IMR-90 (cell line): ENCODE measurements at regions not wholly inside any gene's neighbourhood (a gene's known extent, or its start where the extent isn't known, plus 50 kb on each side); places are given as distances from the start of the nearest gene placed in this dataset.

Source experiments
- ATAC-seq: fragments of 200-7000 bp; cut with Tn5 transposase; 2 replicates; pipeline ENCODE4 v1.9.1; 2020; ENCODE audit warnings: low read depth, mild to moderate bottlenecking, moderate library complexity
- BruUV-seq: library from RNA; stranded (reverse); fragments of 400-500 nt; replicated peaks from 2 replicates; lab custom pipeline; 2021; lab: Mats Ljungman, UMichigan
- CTCF ChIA-PET: fragments of 300-600 bp; formaldehyde crosslinking; extraction: SDS; loops from one replicate; lab custom pipeline; 2021; ENCODE audit warnings: antibody characterized with exemption; lab: Yijun Ruan, JAX
- POLR2A ChIA-PET: fragments of 300-600 bp; sonication (Branson Sonifier 250); formaldehyde crosslinking; loops from one replicate; lab custom pipeline; 2022; ENCODE audit warnings: antibody characterized with exemption; ENCODE audit not compliant: unreplicated experiment; lab: Charles Lee
- DNase-seq: peaks from one replicate; pipeline ENCODE4 v3.0.0; 2013
- H2AFZ ChIP-seq: replicated peaks from 2 replicates; pipeline ENCODE3; 2013; ENCODE audit warnings: low read length, mild to moderate bottlenecking; ENCODE audit not compliant: poor library complexity
- H2AK5ac ChIP-seq: 2 replicates; pipeline ENCODE4 v1.6.1; 2013; ENCODE audit warnings: low read depth, low read length, inconsistent platforms
- H2AK9ac ChIP-seq: replicated peaks from 2 replicates; pipeline ENCODE3; 2013; ENCODE audit warnings: mild to moderate bottlenecking, low read depth, low read length, moderate library complexity; ENCODE audit not compliant: poor library complexity
- H2BK120ac ChIP-seq: 2 replicates; pipeline ENCODE4 v1.6.1; 2013; ENCODE audit warnings: low read depth, low read length, inconsistent platforms
- H2BK15ac ChIP-seq: 3 replicates; pipeline ENCODE4 v1.6.1; 2013; ENCODE audit warnings: low read depth, low read length, inconsistent platforms
- H2BK20ac ChIP-seq: 2 replicates; pipeline ENCODE4 v1.6.1; 2013; ENCODE audit warnings: low read depth, mild to moderate bottlenecking, inconsistent platforms, low read length, moderate library complexity
- H2BK5ac ChIP-seq: 2 replicates; pipeline ENCODE4 v1.6.1; 2013; ENCODE audit warnings: mild to moderate bottlenecking, low read depth, low read length, inconsistent platforms; ENCODE audit not compliant: poor library complexity, severe bottlenecking
- H3K14ac ChIP-seq: replicated peaks from 2 replicates; pipeline ENCODE4 v1.6.1; 2013; ENCODE audit warnings: low read depth, low read length, inconsistent platforms
- H3K18ac ChIP-seq: 2 replicates; pipeline ENCODE4 v1.6.1; 2013; ENCODE audit warnings: low read depth, low read length, control low read depth
- H3K23ac ChIP-seq: 2 replicates; pipeline ENCODE4 v1.6.1; 2013; ENCODE audit warnings: low read depth, low read length, inconsistent platforms
- H3K27ac ChIP-seq: 2 replicates; pipeline ENCODE4 v1.5.1; 2013; ENCODE audit warnings: mild to moderate bottlenecking, control low read depth, low read length; ENCODE audit not compliant: insufficient read depth
- H3K27me3 ChIP-seq: 2 replicates; pipeline ENCODE4 v1.6.1; 2013; ENCODE audit warnings: low read length; ENCODE audit not compliant: control insufficient read depth, insufficient read depth
- H3K36me3 ChIP-seq: 2 replicates; pipeline ENCODE4 v1.6.1; 2013; ENCODE audit warnings: low read length, mixed read lengths; ENCODE audit not compliant: control insufficient read depth, insufficient read depth
- H3K4ac ChIP-seq: 2 replicates; pipeline ENCODE4 v1.6.1; 2013; ENCODE audit warnings: low read depth, low read length, inconsistent platforms
- H3K4me1 ChIP-seq: 2 replicates; pipeline ENCODE4 v1.6.1; 2013; ENCODE audit warnings: low read length, mixed read lengths; ENCODE audit not compliant: control insufficient read depth, insufficient read depth
- H3K4me2 ChIP-seq: 2 replicates; pipeline ENCODE4 v1.6.1; 2013; ENCODE audit warnings: low read depth, mild to moderate bottlenecking, control low read depth, low read length, moderate library complexity
- H3K4me3 ChIP-seq: 2 replicates; pipeline ENCODE4 v1.5.1; 2013; ENCODE audit warnings: low read depth, mild to moderate bottlenecking, control low read depth, low read length, moderate library complexity; ENCODE audit not compliant: insufficient read depth
- H3K56ac ChIP-seq: 2 replicates; pipeline ENCODE4 v1.6.1; 2013; ENCODE audit warnings: low read length, inconsistent platforms; ENCODE audit not compliant: insufficient read depth; ENCODE audit errors: extremely low read depth
- H3K79me1 ChIP-seq, 2 experiments: 2 replicates each; pipeline ENCODE4 v1.6.1; 2013; ENCODE audit warnings: low read length in 2 of 2, inconsistent platforms in 1 of 2, low read depth in 1 of 2
- H3K9ac ChIP-seq: 2 replicates; pipeline ENCODE4 v1.6.1; 2013; ENCODE audit warnings: low read depth, low read length, control low read depth
- H3K9me1 ChIP-seq: 2 replicates; pipeline ENCODE4 v1.6.1; 2013; ENCODE audit warnings: low read length, inconsistent platforms; ENCODE audit not compliant: insufficient read depth
- H3K9me3 ChIP-seq: 2 replicates; pipeline ENCODE4 v1.6.1; 2013; ENCODE audit warnings: low read length; ENCODE audit not compliant: control insufficient read depth, insufficient read depth
- H4K20me1 ChIP-seq: 2 replicates; pipeline ENCODE4 v1.6.1; 2013; ENCODE audit warnings: low read length, inconsistent platforms; ENCODE audit not compliant: insufficient read depth
- H4K5ac ChIP-seq: 2 replicates; pipeline ENCODE4 v1.6.1; 2013; ENCODE audit warnings: mild to moderate bottlenecking, low read depth, low read length, control low read depth
- H4K8ac ChIP-seq, 2 experiments: 2 replicates each; pipeline ENCODE4 v1.6.1; 2013; ENCODE audit warnings: low read depth in 2 of 2, low read length in 2 of 2, control low read depth in 1 of 2, inconsistent platforms in 1 of 2
- H4K91ac ChIP-seq: 2 replicates; pipeline ENCODE4 v1.6.1; 2013; ENCODE audit warnings: low read depth, low read length, inconsistent platforms; ENCODE audit not compliant: insufficient read depth
- CHD1 ChIP-seq: IDR thresholded peaks from 2 replicates; pipeline ENCODE4 v1.6.1; 2012; ENCODE audit warnings: low read depth, low read length, improper control_type of control experiment
- dilution Hi-C: fragments of 300-500 bp; cut with HindIII; formaldehyde crosslinking; loops from one replicate; pipeline ENCODE4 v1.14.3; 2018; ENCODE audit warnings: low sequenced_read_pairs; ENCODE audit not compliant: unreplicated experiment
- in situ Hi-C: fragments of 300-500 bp; cut with MboI; formaldehyde crosslinking; loops from 3 replicates; pipeline ENCODE4 v1.14.3; 2019; ENCODE audit warnings: low sequenced_read_pairs, inconsistent platforms, mixed read lengths
- intact Hi-C: fragments of 100-400 bp; cut with micrococcal nuclease; formaldehyde crosslinking; loops from 2 replicates; pipeline ENCODE4 v1.10.0; 2022

- H2BK5ac ChIP-seq = no peak overlapping the region
- ChIA-PET POLR2A (no interaction called here), CTCF (no interaction called here)
- no TSS peak for BruUV-seq
- dilution Hi-C loops = no loop called here
- no peak overlapping the region for H4K5ac ChIP-seq
- no peak overlapping the region for H3K4ac ChIP-seq
- no peak overlapping the region for H3K9ac ChIP-seq
- no peak overlapping the region for H2BK20ac ChIP-seq
- no peak overlapping the region for H3K4me2 ChIP-seq
- no peaks in the 10 kb centered on the region for H3K4me1 ChIP-seq
- H2AFZ ChIP-seq = no peak overlapping the region
- no peaks in the 10 kb centered on the region for H3K9me1 ChIP-seq
- H3K27ac ChIP-seq = no peak overlapping the region
- no peak for TF ChIP-seq CHD1
- H4K20me1 ChIP-seq = no peaks in the 10 kb centered on the region
- H3K56ac ChIP-seq = no peak overlapping the region
- no peak overlapping the region for H3K18ac ChIP-seq
- H3K27me3 ChIP-seq = no peaks in the 10 kb centered on the region
- intact Hi-C loops = no loop called here
- H2AK9ac ChIP-seq = no peak overlapping the region
- H4K8ac ChIP-seq = no peak overlapping the region
- H3K4me3 ChIP-seq = no peak overlapping the region
- no peak overlapping the region for H3K23ac ChIP-seq
- ATAC-seq (no peak), DNase-seq (no peak)
- in situ Hi-C loops = no loop called here
- H3K79me1 ChIP-seq = no peaks in the 10 kb centered on the region
- no peak overlapping the region for H2BK15ac ChIP-seq
- no peaks in the 10 kb centered on the region for H3K36me3 ChIP-seq
- H2AK5ac ChIP-seq = no peak overlapping the region
- no peak overlapping the region for H3K14ac ChIP-seq
- H3K9me3 ChIP-seq = peaks cover 2% of the 10 kb centered on the region; the same call in 1 of the 2 replicates
- H4K91ac ChIP-seq = no peak overlapping the region
- H2BK120ac ChIP-seq = no peak overlapping the region
Measured at GRCh38 chr7:106456329-106456728, 171.5 kb upstream of the NAMPT start.
